Panc1 (cell line): ENCODE measurements at regions not wholly inside any gene's neighbourhood (a gene's known extent, or its start where the extent isn't known, plus 50 kb on each side); places are given as distances from the start of the nearest gene placed in this dataset.

Source experiments
- ATAC-seq: fragments of 200-7000 bp; cut with Tn5 transposase; 2 replicates; pipeline ENCODE4 v1.9.1; 2020; ENCODE audit warnings: mild to moderate bottlenecking, moderate library complexity
- BruUV-seq: library from RNA; stranded (reverse); fragments of 400-500 nt; replicated peaks from 2 replicates; lab custom pipeline; 2021; lab: Mats Ljungman, UMichigan
- CTCF ChIA-PET: fragments of 300-600 bp; sonication (Branson Sonifier 250); formaldehyde crosslinking; loops from one replicate; lab custom pipeline; 2022; ENCODE audit warnings: antibody characterized with exemption; lab: Charles Lee
- POLR2A ChIA-PET: fragments of 300-600 bp; sonication (Branson Sonifier 250); formaldehyde crosslinking; loops from one replicate; lab custom pipeline; 2022; ENCODE audit warnings: antibody characterized with exemption; lab: Charles Lee
- DNase-seq: peaks from one replicate; pipeline ENCODE4 v3.0.0-alpha.2; 2010; ENCODE audit warnings: low read depth, low spot score
- H3K27ac ChIP-seq: 2 replicates; pipeline ENCODE4 v1.5.1; 2011; ENCODE audit warnings: mild to moderate bottlenecking, low read length, inconsistent platforms
- H3K27me3 ChIP-seq: fragments of 200-500 bp; sonication (Bioruptor generic); 2 replicates; pipeline ENCODE4 v1.6.0; 2014; ENCODE audit warnings: low read length, inconsistent platforms; ENCODE audit not compliant: control insufficient read depth, insufficient read depth
- H3K36me3 ChIP-seq: fragments of 200-500 bp; sonication (Bioruptor generic); 2 replicates; pipeline ENCODE4 v1.5.1; 2014; ENCODE audit warnings: inconsistent platforms, mild to moderate bottlenecking, low read length, moderate library complexity; ENCODE audit not compliant: control insufficient read depth, insufficient read depth
- H3K4me1 ChIP-seq: 2 replicates; pipeline ENCODE4 v1.5.1; 2011; ENCODE audit warnings: inconsistent platforms, mild to moderate bottlenecking, low read length, moderate library complexity; ENCODE audit not compliant: control insufficient read depth, insufficient read depth
- H3K4me3 ChIP-seq, 2 experiments: 2 replicates each; pipeline ENCODE4 v1.5.1; 2011 to 2012; ENCODE audit warnings: low read depth in 2 of 2, low read length in 2 of 2, mild to moderate bottlenecking in 2 of 2, inconsistent platforms in 1 of 2, moderate library complexity in 1 of 2
- H3K9me3 ChIP-seq: fragments of 200-500 bp; sonication (Bioruptor generic); 2 replicates; pipeline ENCODE4 v1.5.1; 2014; ENCODE audit warnings: low read depth, mild to moderate bottlenecking, inconsistent platforms, low read length, moderate library complexity; ENCODE audit not compliant: control insufficient read depth, insufficient read depth
- POLR2AphosphoS5 ChIP-seq: IDR thresholded peaks from 2 replicates; pipeline ENCODE4 v1.6.1; 2012; ENCODE audit warnings: mild to moderate bottlenecking, low read depth, low read length, moderate library complexity
- SIN3A ChIP-seq: IDR thresholded peaks from 2 replicates; pipeline ENCODE4 v1.6.1; 2012; ENCODE audit warnings: low read depth, mild to moderate bottlenecking, low read length, moderate library complexity, borderline replicate concordance; ENCODE audit not compliant: insufficient read depth
- TCF7L2 ChIP-seq: IDR thresholded peaks from 2 replicates; pipeline ENCODE4 v1.6.1; 2011; ENCODE audit warnings: mild to moderate bottlenecking, low read depth, low read length, inconsistent platforms
- in situ Hi-C: cut with HindIII; loops from 2 replicates; pipeline ENCODE4 v1.10.0; 2016; ENCODE audit warnings: low sequenced_read_pairs, low pct_unique_long_range_greater_than_20kb
- intact Hi-C: fragments of 100-400 bp; cut with micrococcal nuclease; formaldehyde crosslinking; loops from one replicate; pipeline ENCODE4 v1.10.0; 2022; ENCODE audit not compliant: unreplicated experiment
- TF ChIP-seq, protein P1 (sequence below): fragments of 450-650 bp; IDR thresholded peaks from 2 replicates; pipeline ENCODE4 v1.5.1; 2017; ENCODE audit warnings: mild to moderate bottlenecking
- TF ChIP-seq, protein P2 (sequence below), 2 experiments: IDR thresholded peaks; 2 replicates each; pipeline ENCODE4 v1.6.1; 2011 to 2012; ENCODE audit warnings: low read depth in 2 of 2, control low read depth in 1 of 2, low read length in 1 of 2, mild to moderate bottlenecking in 1 of 2, moderate library complexity in 1 of 2; ENCODE audit not compliant: insufficient read depth in 1 of 2

DNA sequence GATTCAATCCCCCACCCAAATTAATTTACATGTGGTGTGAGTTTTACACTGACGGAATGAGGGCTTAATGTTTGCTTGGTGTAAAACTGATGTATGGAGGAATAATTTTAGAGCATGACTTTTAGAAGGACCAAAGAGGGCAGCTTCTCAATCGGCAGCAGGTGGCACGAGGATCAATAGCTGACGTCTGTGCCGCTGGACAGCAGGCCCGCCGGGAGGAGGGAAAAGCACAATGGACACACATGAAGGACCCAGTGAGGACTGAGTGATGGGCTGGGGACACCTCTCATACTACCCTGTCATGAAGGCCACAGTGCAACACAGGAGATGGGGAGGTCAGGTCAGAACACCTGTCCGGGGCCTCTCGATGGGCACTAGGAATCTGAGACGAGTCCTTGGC lies 61.4 kb upstream of the NSMCE3 start:
- no peaks in the 10 kb centered on the region for H3K4me1 ChIP-seq
- no peak overlapping the region for H3K4me3 ChIP-seq
- CTCF ChIA-PET: no interaction called here
- intact Hi-C loops: no loop called here
- ATAC-seq (no peak), DNase-seq (no peak)
- TF ChIP-seq TCF7L2 (no peak), POLR2AphosphoS5 (no peak), SIN3A (no peak)
- TF ChIP-seq, protein P1, sequence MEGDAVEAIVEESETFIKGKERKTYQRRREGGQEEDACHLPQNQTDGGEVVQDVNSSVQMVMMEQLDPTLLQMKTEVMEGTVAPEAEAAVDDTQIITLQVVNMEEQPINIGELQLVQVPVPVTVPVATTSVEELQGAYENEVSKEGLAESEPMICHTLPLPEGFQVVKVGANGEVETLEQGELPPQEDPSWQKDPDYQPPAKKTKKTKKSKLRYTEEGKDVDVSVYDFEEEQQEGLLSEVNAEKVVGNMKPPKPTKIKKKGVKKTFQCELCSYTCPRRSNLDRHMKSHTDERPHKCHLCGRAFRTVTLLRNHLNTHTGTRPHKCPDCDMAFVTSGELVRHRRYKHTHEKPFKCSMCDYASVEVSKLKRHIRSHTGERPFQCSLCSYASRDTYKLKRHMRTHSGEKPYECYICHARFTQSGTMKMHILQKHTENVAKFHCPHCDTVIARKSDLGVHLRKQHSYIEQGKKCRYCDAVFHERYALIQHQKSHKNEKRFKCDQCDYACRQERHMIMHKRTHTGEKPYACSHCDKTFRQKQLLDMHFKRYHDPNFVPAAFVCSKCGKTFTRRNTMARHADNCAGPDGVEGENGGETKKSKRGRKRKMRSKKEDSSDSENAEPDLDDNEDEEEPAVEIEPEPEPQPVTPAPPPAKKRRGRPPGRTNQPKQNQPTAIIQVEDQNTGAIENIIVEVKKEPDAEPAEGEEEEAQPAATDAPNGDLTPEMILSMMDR: no peak
- TF ChIP-seq, protein P2, sequence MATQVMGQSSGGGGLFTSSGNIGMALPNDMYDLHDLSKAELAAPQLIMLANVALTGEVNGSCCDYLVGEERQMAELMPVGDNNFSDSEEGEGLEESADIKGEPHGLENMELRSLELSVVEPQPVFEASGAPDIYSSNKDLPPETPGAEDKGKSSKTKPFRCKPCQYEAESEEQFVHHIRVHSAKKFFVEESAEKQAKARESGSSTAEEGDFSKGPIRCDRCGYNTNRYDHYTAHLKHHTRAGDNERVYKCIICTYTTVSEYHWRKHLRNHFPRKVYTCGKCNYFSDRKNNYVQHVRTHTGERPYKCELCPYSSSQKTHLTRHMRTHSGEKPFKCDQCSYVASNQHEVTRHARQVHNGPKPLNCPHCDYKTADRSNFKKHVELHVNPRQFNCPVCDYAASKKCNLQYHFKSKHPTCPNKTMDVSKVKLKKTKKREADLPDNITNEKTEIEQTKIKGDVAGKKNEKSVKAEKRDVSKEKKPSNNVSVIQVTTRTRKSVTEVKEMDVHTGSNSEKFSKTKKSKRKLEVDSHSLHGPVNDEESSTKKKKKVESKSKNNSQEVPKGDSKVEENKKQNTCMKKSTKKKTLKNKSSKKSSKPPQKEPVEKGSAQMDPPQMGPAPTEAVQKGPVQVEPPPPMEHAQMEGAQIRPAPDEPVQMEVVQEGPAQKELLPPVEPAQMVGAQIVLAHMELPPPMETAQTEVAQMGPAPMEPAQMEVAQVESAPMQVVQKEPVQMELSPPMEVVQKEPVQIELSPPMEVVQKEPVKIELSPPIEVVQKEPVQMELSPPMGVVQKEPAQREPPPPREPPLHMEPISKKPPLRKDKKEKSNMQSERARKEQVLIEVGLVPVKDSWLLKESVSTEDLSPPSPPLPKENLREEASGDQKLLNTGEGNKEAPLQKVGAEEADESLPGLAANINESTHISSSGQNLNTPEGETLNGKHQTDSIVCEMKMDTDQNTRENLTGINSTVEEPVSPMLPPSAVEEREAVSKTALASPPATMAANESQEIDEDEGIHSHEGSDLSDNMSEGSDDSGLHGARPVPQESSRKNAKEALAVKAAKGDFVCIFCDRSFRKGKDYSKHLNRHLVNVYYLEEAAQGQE (IDR thresholded peaks at IDR 0.05; ENCODE audit: insufficient read depth in 1 of 2, low read depth in 2 of 2, low read length in 1 of 2): no peak
- H3K36me3 ChIP-seq: no peaks in the 10 kb centered on the region
- POLR2A ChIA-PET: no interaction called here
- in situ Hi-C loops: no loop called here
- H3K27ac ChIP-seq: no peak overlapping the region
- H3K9me3 ChIP-seq: peaks cover under 1% of the 10 kb centered on the region; the same call in 1 of the 2 replicates
- BruUV-seq: no TSS peak
- no peaks in the 10 kb centered on the region for H3K27me3 ChIP-seq

DNA sequence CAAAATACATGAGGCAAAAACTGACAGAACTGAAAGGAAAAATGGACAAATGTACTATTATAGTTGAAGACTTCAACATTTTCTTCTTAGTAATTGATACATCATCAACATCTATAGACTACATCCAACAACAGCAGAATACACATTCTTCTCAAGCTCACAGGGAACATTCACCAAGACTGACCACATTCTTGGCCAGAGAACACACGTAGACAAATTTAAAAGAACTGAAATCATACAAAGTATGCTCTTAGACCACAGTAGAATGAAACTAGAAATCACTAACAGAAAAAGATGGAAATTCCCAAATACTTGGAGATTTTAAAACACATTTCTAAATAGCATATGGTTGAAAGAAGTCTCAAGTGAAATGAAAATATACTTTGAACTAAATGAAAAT lies 55.1 kb upstream of the NSMCE3 start:
- POLR2A ChIA-PET: no interaction called here
- no peak overlapping the region for H3K27ac ChIP-seq
- H3K27me3 ChIP-seq: no peaks in the 10 kb centered on the region
- CTCF ChIA-PET: no interaction called here
- in situ Hi-C loops (no loop called here), intact Hi-C loops (no loop called here)
- no peak overlapping the region for H3K4me3 ChIP-seq
- no peaks in the 10 kb centered on the region for H3K36me3 ChIP-seq
- TF ChIP-seq SIN3A: no peak
- TF ChIP-seq, protein P2 (IDR thresholded peaks at IDR 0.05; ENCODE audit: insufficient read depth in 1 of 2, low read depth in 2 of 2, low read length in 1 of 2): no peak
- no peak for TF ChIP-seq TCF7L2
- H3K9me3 ChIP-seq: peaks cover 4% of the 10 kb centered on the region; the same call in 1 of the 2 replicates
- no peaks in the 10 kb centered on the region for H3K4me1 ChIP-seq
- DNase-seq (no peak), ATAC-seq (no peak)
- BruUV-seq: no TSS peak
